Activated naive CD4-positive, alpha-beta T cell treated with anti-CD3 and anti-CD28 coated beads, Interleukin-2, amount 50 U/mL, for 72 hours (primary cell): ENCODE measurements at regions not wholly inside any gene's neighbourhood (a gene's known extent, or its start where the extent isn't known, plus 50 kb on each side); places are given as distances from the start of the nearest gene placed in this dataset.
"Not testable (repeated sequence)": the region's sequence is repeated elsewhere in the genome, so short reads cannot be mapped to it uniquely, and the experiment has no call there.

Experiments used
- ATAC-seq, 2 donors: fragments of 150-1000 bp; cut with Tn5 transposase; 2 replicates each; pipeline ENCODE4 v1.10.0; 2021; ENCODE audit warnings: mild to moderate bottlenecking in 2 of 2, moderate library complexity in 2 of 2
- DNase-seq, 2 donors: peaks; one replicate each; pipeline ENCODE4 v3.0.0; 2021 to 2022; ENCODE audit warnings: low spot score in 2 of 2
- H3K27ac Mint-ChIP-seq, 2 donors: one replicate each; pipeline ENCODE4 v1.8.0; 2022; ENCODE audit warnings: mild to moderate bottlenecking in 2 of 2, mixed read lengths in 2 of 2
- H3K36me3 Mint-ChIP-seq, 2 donors: one replicate each; pipeline ENCODE4 v1.8.0; 2022; ENCODE audit warnings: mixed read lengths in 2 of 2
- H3K9me3 Mint-ChIP-seq, 2 donors: one replicate each; pipeline ENCODE4 v1.8.0; 2022; ENCODE audit warnings: mixed read lengths in 2 of 2

GRCh38 chr15:66886241-66886675 lies 179.1 kb upstream of the SMAD3 start:
- H3K36me3 Mint-ChIP-seq, result peaks cover 4% of the 10 kb centered on the region in 2 donors
- ATAC-seq, result no peak
- H3K27ac Mint-ChIP-seq, result no peak overlapping the region
- DNase-seq, result no peak
- H3K9me3 Mint-ChIP-seq, result peaks cover 0 to 5% of the 10 kb centered on the region in 2 donors

GRCh38 chr15:66886686-66887273 lies 178.6 kb upstream of the SMAD3 start:
- Mint-ChIP-seq H3K36me3 (peaks cover 4% of the 10 kb centered on the region in 2 donors), H3K27ac (no peak overlapping the region), H3K9me3 (peaks cover 0 to 5% of the 10 kb centered on the region in 2 donors)
- no peak for DNase-seq
- ATAC-seq, result no peak

GRCh38 chr15:66889298-66889697 lies 176.1 kb upstream of the SMAD3 start:
- not testable (repeated sequence) for H3K27ac Mint-ChIP-seq, DNase-seq, ATAC-seq, H3K36me3 Mint-ChIP-seq, H3K9me3 Mint-ChIP-seq

GRCh38 chr15:66891776-66892175 lies 173.6 kb upstream of the SMAD3 start:
- Mint-ChIP-seq H3K36me3 (peaks cover 4% of the 10 kb centered on the region in 2 donors), H3K27ac (no peak overlapping the region), H3K9me3 (peaks cover 0 to 5% of the 10 kb centered on the region in 2 donors)
- ATAC-seq, result no peak
- no peak for DNase-seq

GRCh38 chr15:66893294-66893693 lies 172.1 kb upstream of the SMAD3 start:
- Mint-ChIP-seq H3K9me3 (peaks cover 0 to 5% of the 10 kb centered on the region in 2 donors), H3K36me3 (no peaks in the 10 kb centered on the region), H3K27ac (no peak overlapping the region)
- DNase-seq (no peak), ATAC-seq (no peak)

GRCh38 chr15:66894363-66894762 lies 171.0 kb upstream of the SMAD3 start:
- H3K9me3 Mint-ChIP-seq, result peaks cover 0 to 5% of the 10 kb centered on the region in 2 donors
- no peaks in the 10 kb centered on the region for H3K36me3 Mint-ChIP-seq
- ATAC-seq, result no peak
- no peak overlapping the region for H3K27ac Mint-ChIP-seq
- DNase-seq, result no peak

GRCh38 chr15:66894986-66895780 lies 170.2 kb upstream of the SMAD3 start:
- Mint-ChIP-seq H3K36me3 (no peaks in the 10 kb centered on the region), H3K9me3 (peaks cover 0 to 5% of the 10 kb centered on the region in 2 donors), H3K27ac (no peak overlapping the region)
- DNase-seq (no peak), ATAC-seq (no peak)

GRCh38 chr15:66895794-66896453 lies 169.5 kb upstream of the SMAD3 start:
- H3K36me3 Mint-ChIP-seq, result no peaks in the 10 kb centered on the region
- ATAC-seq, result no peak
- peaks cover 0 to 1% of the 10 kb centered on the region in 2 donors for H3K9me3 Mint-ChIP-seq
- no peak overlapping the region for H3K27ac Mint-ChIP-seq
- no peak for DNase-seq

GRCh38 chr15:66896611-66897010 lies 168.8 kb upstream of the SMAD3 start:
- H3K36me3 Mint-ChIP-seq, result no peaks in the 10 kb centered on the region
- no peak for ATAC-seq
- H3K9me3 Mint-ChIP-seq, result no peaks in the 10 kb centered on the region
- H3K27ac Mint-ChIP-seq, result no peak overlapping the region
- no peak for DNase-seq

- Mint-ChIP-seq H3K9me3 (no peaks in the 10 kb centered on the region), H3K36me3 (no peaks in the 10 kb centered on the region), H3K27ac (no peak overlapping the region)
- no peak for ATAC-seq
- no peak for DNase-seq
Measured at GRCh38 chr15:66897416-66897815, 168.0 kb upstream of the SMAD3 start.

GRCh38 chr15:66897971-66898370 lies 167.4 kb upstream of the SMAD3 start:
- DNase-seq (no peak), ATAC-seq (no peak)
- Mint-ChIP-seq H3K9me3 (peaks cover 0 to 2% of the 10 kb centered on the region in 2 donors), H3K36me3 (no peaks in the 10 kb centered on the region), H3K27ac (no peak overlapping the region)

GRCh38 chr15:66898656-66899386 lies 166.6 kb upstream of the SMAD3 start:
- H3K27ac Mint-ChIP-seq, result no peak overlapping the region
- H3K9me3 Mint-ChIP-seq, result peaks cover 0 to 4% of the 10 kb centered on the region in 2 donors
- no peak for ATAC-seq
- H3K36me3 Mint-ChIP-seq, result no peaks in the 10 kb centered on the region
- DNase-seq, result no peak

- DNase-seq (no peak), ATAC-seq (no peak)
- Mint-ChIP-seq H3K9me3 (peaks cover 0 to 4% of the 10 kb centered on the region in 2 donors), H3K36me3 (no peaks in the 10 kb centered on the region), H3K27ac (peak overlapping the region in 1 of 2 donors; percentile 38)
Measured at GRCh38 chr15:66899555-66900350, 165.6 kb upstream of the SMAD3 start.

- H3K9me3 Mint-ChIP-seq, result peaks cover 0 to 4% of the 10 kb centered on the region in 2 donors
Measured at GRCh38 chr15:66900586-66901310, 164.7 kb upstream of the SMAD3 start.

GRCh38 chr15:66901336-66902100 lies 163.9 kb upstream of the SMAD3 start:
- no peak overlapping the region for H3K27ac Mint-ChIP-seq
- peak in 1 of 2 donors; percentile 35 for DNase-seq
- peaks cover 0 to 4% of the 10 kb centered on the region in 2 donors for H3K9me3 Mint-ChIP-seq
- H3K36me3 Mint-ChIP-seq, result peaks cover 0 to 5% of the 10 kb centered on the region in 2 donors
- no peak for ATAC-seq

More at GRCh38 chr15:66900586-66901310, 164.7 kb upstream of the SMAD3 start:
- ATAC-seq, result no peak
- no peak for DNase-seq
- Mint-ChIP-seq H3K36me3 (no peaks in the 10 kb centered on the region), H3K27ac (no peak overlapping the region)
